ENCODE measurements at regions not wholly inside any gene's neighbourhood (a gene's known extent, or its start where the extent isn't known, plus 50 kb on each side); places are given as distances from the start of the nearest gene placed in this dataset.

GRCh38 chr9:90517103-90517502 is 125.5 kb downstream of the DIRAS2 start:
- CTCF ChIA-PET = interaction anchor here (0.5 kb wide), 1 partner anchor 20 kb away, joined by 3 read pairs; no protein-coding TSS in a partner anchor
- H3K4me3 ChIP-seq (ENCODE audit: low read depth in 2 of 2, low read length in 1 of 2) = no peak overlapping the region

GRCh38 chr9:90521811-90522570 is 120.6 kb downstream of the DIRAS2 start:
- no peak overlapping the region for H3K9ac ChIP-seq
- H3K9me3 ChIP-seq = no peaks in the 10 kb centered on the region
- peaks cover 0 to 2% of the 10 kb centered on the region in 2 experiments; a peak in 1 of 4 replicates for H3K4me1 ChIP-seq (ENCODE audit: control insufficient read depth in 1 of 2, insufficient read depth in 2 of 2, low read depth in 1 of 2, low read length in 1 of 2)
- H3K4me2 ChIP-seq = no peak overlapping the region
- H2AFZ ChIP-seq (ENCODE audit: low read depth) = no peak overlapping the region
- no peaks in the 10 kb centered on the region for H3K36me3 ChIP-seq (replicated peaks in 1 of 2; ENCODE audit: control insufficient read depth in 1 of 2, insufficient read depth in 2 of 2, low read length in 1 of 2)
- no peak for DNase-seq
- H4K20me1 ChIP-seq (ENCODE audit: insufficient read depth) = no peaks in the 10 kb centered on the region
- H3K27ac ChIP-seq (ENCODE audit: low read depth in 2 of 2, low read length in 1 of 2) = no peak overlapping the region
- no peak overlapping the region for H3K4me3 ChIP-seq (ENCODE audit: low read depth in 2 of 2, low read length in 1 of 2)
- H3K79me2 ChIP-seq (ENCODE audit: insufficient read depth) = no peaks in the 10 kb centered on the region
- H3K27me3 ChIP-seq (ENCODE audit: insufficient read depth) = no peaks in the 10 kb centered on the region
- POLR2A ChIA-PET = no interaction called here
- no peaks in the 10 kb centered on the region for H3F3A ChIP-seq (replicated peaks; ENCODE audit: insufficient read depth)
- H3K9me2 ChIP-seq = no peaks in the 10 kb centered on the region
- 44% methylated on average over 7 of the region's 7 CpGs for WGBS (ENCODE audit: low lambda C conversion rate)
- CTCF ChIA-PET = no interaction called here
- TF ChIP-seq PBX3 (IDR thresholded peaks at IDR 0.05) (no peak), ELF1 (IDR thresholded peaks at IDR 0.05) (no peak), GABPA (IDR thresholded peaks at IDR 0.05; ENCODE audit: low read depth) (no peak), ZBTB33 (IDR thresholded peaks at IDR 0.05; ENCODE audit: borderline replicate concordance, low read depth) (no peak), FOXJ3 (CRISPR knock-in tag; IDR thresholded peaks at IDR 0.05) (no peak), FOXM1 (IDR thresholded peaks at IDR 0.05; ENCODE audit: low read depth) (no peak), NFIC (IDR thresholded peaks at IDR 0.05; ENCODE audit: borderline replicate concordance) (no peak), YY1 (IDR thresholded peaks at IDR 0.05; ENCODE audit: low read depth) (no peak), CHD2 (IDR thresholded peaks at IDR 0.05; ENCODE audit: low read length, partially characterized antibody) (no peak), RAD21 (IDR thresholded peaks at IDR 0.05; ENCODE audit: low read length) (no peak)
- TF ChIP-seq, protein P1, sequence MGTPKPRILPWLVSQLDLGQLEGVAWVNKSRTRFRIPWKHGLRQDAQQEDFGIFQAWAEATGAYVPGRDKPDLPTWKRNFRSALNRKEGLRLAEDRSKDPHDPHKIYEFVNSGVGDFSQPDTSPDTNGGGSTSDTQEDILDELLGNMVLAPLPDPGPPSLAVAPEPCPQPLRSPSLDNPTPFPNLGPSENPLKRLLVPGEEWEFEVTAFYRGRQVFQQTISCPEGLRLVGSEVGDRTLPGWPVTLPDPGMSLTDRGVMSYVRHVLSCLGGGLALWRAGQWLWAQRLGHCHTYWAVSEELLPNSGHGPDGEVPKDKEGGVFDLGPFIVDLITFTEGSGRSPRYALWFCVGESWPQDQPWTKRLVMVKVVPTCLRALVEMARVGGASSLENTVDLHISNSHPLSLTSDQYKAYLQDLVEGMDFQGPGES (IDR thresholded peaks at IDR 0.05; ENCODE audit: low read depth, low read length) = no peak

More at GRCh38 chr9:90517103-90517502, 125.5 kb downstream of the DIRAS2 start:
- Histone ChIP-seq H3K36me3 (replicated peaks in 1 of 2; ENCODE audit: control insufficient read depth in 1 of 2, insufficient read depth in 2 of 2, low read length in 1 of 2) (no peaks in the 10 kb centered on the region), H3K9me2 (no peaks in the 10 kb centered on the region), H3K9me3 (no peaks in the 10 kb centered on the region), H3F3A (replicated peaks; ENCODE audit: insufficient read depth) (no peaks in the 10 kb centered on the region), H3K27me3 (ENCODE audit: insufficient read depth) (no peaks in the 10 kb centered on the region), H2AFZ (ENCODE audit: low read depth) (no peak overlapping the region), H3K27ac (ENCODE audit: low read depth in 2 of 2, low read length in 1 of 2) (no peak overlapping the region), H3K79me2 (ENCODE audit: insufficient read depth) (no peaks in the 10 kb centered on the region), H3K9ac (no peak overlapping the region), H3K4me2 (no peak overlapping the region), H4K20me1 (ENCODE audit: insufficient read depth) (no peaks in the 10 kb centered on the region), H3K4me1 (ENCODE audit: control insufficient read depth in 1 of 2, insufficient read depth in 2 of 2, low read depth in 1 of 2, low read length in 1 of 2) (no peaks in the 10 kb centered on the region)
- POLR2A ChIA-PET = no interaction called here
- WGBS (ENCODE audit: low lambda C conversion rate) = 25% methylated on average over 2 of the region's 2 CpGs
- DNase-seq = no peak
- TF ChIP-seq RAD21 (IDR thresholded peaks at IDR 0.05; ENCODE audit: low read length) (no peak), TCF12 (IDR thresholded peaks at IDR 0.05) (no peak), REST (IDR thresholded peaks at IDR 0.05; ENCODE audit: low read depth, low read length) (no peak), GATA2 (CRISPR knock-in tag; IDR thresholded peaks at IDR 0.05) (no peak), EZH2phosphoT487 (IDR thresholded peaks at IDR 0.05; ENCODE audit: borderline replicate concordance, low read depth) (no peak)

Measured in SK-N-SH (cell line).